ENCODE measurements at regions not wholly inside any gene's neighbourhood (a gene's known extent, or its start where the extent isn't known, plus 50 kb on each side); places are given as distances from the start of the nearest gene placed in this dataset.

- TF ChIP-seq POLR2A (IDR thresholded peaks at IDR 0.05): no peak
- TF ChIP-seq, protein P1, sequence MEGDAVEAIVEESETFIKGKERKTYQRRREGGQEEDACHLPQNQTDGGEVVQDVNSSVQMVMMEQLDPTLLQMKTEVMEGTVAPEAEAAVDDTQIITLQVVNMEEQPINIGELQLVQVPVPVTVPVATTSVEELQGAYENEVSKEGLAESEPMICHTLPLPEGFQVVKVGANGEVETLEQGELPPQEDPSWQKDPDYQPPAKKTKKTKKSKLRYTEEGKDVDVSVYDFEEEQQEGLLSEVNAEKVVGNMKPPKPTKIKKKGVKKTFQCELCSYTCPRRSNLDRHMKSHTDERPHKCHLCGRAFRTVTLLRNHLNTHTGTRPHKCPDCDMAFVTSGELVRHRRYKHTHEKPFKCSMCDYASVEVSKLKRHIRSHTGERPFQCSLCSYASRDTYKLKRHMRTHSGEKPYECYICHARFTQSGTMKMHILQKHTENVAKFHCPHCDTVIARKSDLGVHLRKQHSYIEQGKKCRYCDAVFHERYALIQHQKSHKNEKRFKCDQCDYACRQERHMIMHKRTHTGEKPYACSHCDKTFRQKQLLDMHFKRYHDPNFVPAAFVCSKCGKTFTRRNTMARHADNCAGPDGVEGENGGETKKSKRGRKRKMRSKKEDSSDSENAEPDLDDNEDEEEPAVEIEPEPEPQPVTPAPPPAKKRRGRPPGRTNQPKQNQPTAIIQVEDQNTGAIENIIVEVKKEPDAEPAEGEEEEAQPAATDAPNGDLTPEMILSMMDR (IDR thresholded peaks at IDR 0.05): no peak
Observed at GRCh38 chr14:85027681-85028370, 502.1 kb upstream of the FLRT2 start.
